ENCODE measurements at regions not wholly inside any gene's neighbourhood (a gene's known extent, or its start where the extent isn't known, plus 50 kb on each side); places are given as distances from the start of the nearest gene placed in this dataset.

DNA sequence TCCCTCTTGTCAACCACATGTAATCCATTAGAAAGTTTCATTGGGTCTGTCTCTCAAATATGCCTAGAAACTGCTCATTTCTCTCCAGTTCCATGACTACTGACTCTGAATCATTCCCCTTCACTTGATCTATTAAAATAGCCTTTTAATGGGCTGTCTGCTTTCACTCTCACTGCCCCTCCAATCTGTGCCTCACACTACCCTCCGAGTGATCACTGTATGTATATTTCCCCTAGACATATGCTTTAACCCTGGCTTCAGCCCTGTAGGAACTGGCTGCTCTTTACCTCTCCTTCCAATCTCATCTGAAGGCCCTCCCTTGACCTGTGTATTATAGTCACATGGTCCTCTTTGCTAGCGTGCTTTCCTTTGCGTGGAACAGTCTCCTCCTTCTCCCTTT lies 282.8 kb upstream of the ADAMTS9 start:
- 0% methylated on average over 3 of the region's 3 CpGs for WGBS (ENCODE audit: insufficient coverage, insufficient replicate concordance, low lambda C conversion rate, missing lambda C conversion rate)
- SMC1A ChIA-PET (ENCODE audit: uncharacterized antibody, unreplicated experiment) = no interaction called here
- Histone ChIP-seq H3K36me3 (ENCODE audit: control insufficient read depth in 2 of 2, insufficient read depth in 2 of 2, low read length in 1 of 2) (no peaks in the 10 kb centered on the region), H2AFZ (ENCODE audit: control insufficient read depth, low read depth, low read length) (no peak overlapping the region), H3K4me2 (ENCODE audit: control insufficient read depth, insufficient read depth) (no peak overlapping the region), H3K9ac (ENCODE audit: control insufficient read depth, insufficient read depth, low read length) (no peak overlapping the region), H3K27me3 (replicated peaks in 1 of 2; ENCODE audit: control insufficient read depth in 2 of 2, insufficient read depth in 2 of 2, low read length in 1 of 2) (no peaks in the 10 kb centered on the region), H3K27ac (ENCODE audit: control insufficient read depth, insufficient read depth) (no peak overlapping the region), H3K4me1 (ENCODE audit: control insufficient read depth, insufficient read depth, low read length) (no peaks in the 10 kb centered on the region), H3K4me3 (no peak overlapping the region), H3K9me3 (replicated peaks; ENCODE audit: control insufficient read depth, insufficient read depth, low read length) (no peaks in the 10 kb centered on the region), H4K20me1 (ENCODE audit: control insufficient read depth, insufficient read depth) (no peaks in the 10 kb centered on the region), H3K79me2 (ENCODE audit: control insufficient read depth, insufficient read depth, low read length) (no peaks in the 10 kb centered on the region)
- ATAC-seq = no peak
- intact Hi-C loops (cut with micrococcal nuclease; ENCODE audit: unreplicated experiment) (no loop called here), in situ Hi-C loops (cut with MboI) (no loop called here)
- no peak for FAIRE-seq
- no peak for DNase-seq (ENCODE audit: low read depth, low spot score)
- TF ChIP-seq, protein P1, sequence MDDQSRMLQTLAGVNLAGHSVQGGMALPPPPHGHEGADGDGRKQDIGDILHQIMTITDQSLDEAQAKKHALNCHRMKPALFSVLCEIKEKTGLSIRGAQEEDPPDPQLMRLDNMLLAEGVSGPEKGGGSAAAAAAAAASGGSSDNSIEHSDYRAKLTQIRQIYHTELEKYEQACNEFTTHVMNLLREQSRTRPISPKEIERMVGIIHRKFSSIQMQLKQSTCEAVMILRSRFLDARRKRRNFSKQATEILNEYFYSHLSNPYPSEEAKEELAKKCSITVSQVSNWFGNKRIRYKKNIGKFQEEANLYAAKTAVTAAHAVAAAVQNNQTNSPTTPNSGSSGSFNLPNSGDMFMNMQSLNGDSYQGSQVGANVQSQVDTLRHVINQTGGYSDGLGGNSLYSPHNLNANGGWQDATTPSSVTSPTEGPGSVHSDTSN (IDR thresholded peaks at IDR 0.05; ENCODE audit: insufficient replicate concordance, low read depth, low read length) = no peak
- TF ChIP-seq POLR2A (IDR thresholded peaks at IDR 0.05; ENCODE audit: low read depth, low read length) (no peak), POLR2AphosphoS2 (IDR thresholded peaks at IDR 0.05; ENCODE audit: low read depth, low read length) (no peak), JUNB (IDR thresholded peaks at IDR 0.05) (no peak), ATF7 (IDR thresholded peaks at IDR 0.05; ENCODE audit: low read depth) (no peak)
- RAD21 ChIA-PET (ENCODE audit: unreplicated experiment) = no interaction called here
- no TSS peak for BruUV-seq (replicated peaks)
- POLR2A ChIA-PET = no interaction called here
- CTCF ChIA-PET = no interaction called here

DNA sequence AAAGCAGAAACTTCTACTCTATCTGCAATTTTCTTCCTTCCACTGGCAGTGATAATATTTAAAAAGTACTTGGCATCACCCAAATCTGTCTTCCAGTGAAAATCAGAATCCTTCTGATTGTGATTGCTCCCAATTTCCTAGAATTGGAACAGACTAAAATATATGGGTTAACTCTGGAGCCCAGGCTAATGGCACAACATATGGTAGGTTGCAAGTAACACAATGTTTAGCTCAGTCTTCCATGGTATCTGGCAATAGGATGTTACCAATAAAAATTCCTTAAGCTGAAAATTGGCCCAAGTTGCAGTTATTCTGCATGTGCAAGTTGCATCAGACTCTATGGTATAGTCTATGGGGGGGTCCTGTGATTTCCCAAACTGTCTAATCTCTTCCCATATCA lies 273.5 kb upstream of the ADAMTS9 start:
- Histone ChIP-seq H3K4me1 (ENCODE audit: control insufficient read depth, insufficient read depth, low read length) (no peaks in the 10 kb centered on the region), H3K27ac (ENCODE audit: control insufficient read depth, insufficient read depth) (no peak overlapping the region), H3K4me2 (ENCODE audit: control insufficient read depth, insufficient read depth) (no peak overlapping the region), H4K20me1 (ENCODE audit: control insufficient read depth, insufficient read depth) (no peaks in the 10 kb centered on the region), H3K4me3 (no peak overlapping the region), H2AFZ (ENCODE audit: control insufficient read depth, low read depth, low read length) (no peak overlapping the region), H3K36me3 (ENCODE audit: control insufficient read depth in 2 of 2, insufficient read depth in 2 of 2, low read length in 1 of 2) (no peaks in the 10 kb centered on the region), H3K79me2 (ENCODE audit: control insufficient read depth, insufficient read depth, low read length) (no peaks in the 10 kb centered on the region), H3K27me3 (replicated peaks in 1 of 2; ENCODE audit: control insufficient read depth in 2 of 2, insufficient read depth in 2 of 2, low read length in 1 of 2) (no peaks in the 10 kb centered on the region), H3K9me3 (replicated peaks; ENCODE audit: control insufficient read depth, insufficient read depth, low read length) (no peaks in the 10 kb centered on the region), H3K9ac (ENCODE audit: control insufficient read depth, insufficient read depth, low read length) (no peak overlapping the region)
- ATAC-seq (no peak), FAIRE-seq (no peak), DNase-seq (ENCODE audit: low read depth, low spot score) (no peak)
- CTCF ChIA-PET = no interaction called here
- 0 out of 2 replicates have a peak, but pooled peaks have one; percentile 5 for TF ChIP-seq NFXL1 (IDR thresholded peaks at IDR 0.05; ENCODE audit: borderline replicate concordance)
- TF ChIP-seq MXI1 (IDR thresholded peaks at IDR 0.05; ENCODE audit: low read depth, low read length) = no peak
- SMC1A ChIA-PET (ENCODE audit: uncharacterized antibody, unreplicated experiment) = no interaction called here
- in situ Hi-C loops (cut with MboI) (no loop called here), intact Hi-C loops (cut with micrococcal nuclease; ENCODE audit: unreplicated experiment) (no loop called here)
- POLR2A ChIA-PET = no interaction called here
- RAD21 ChIA-PET (ENCODE audit: unreplicated experiment) = no interaction called here
- no TSS peak for BruUV-seq (replicated peaks)

All from GM12878 (cell line).